ENCODE measurements at regions not wholly inside any gene's neighbourhood (a gene's known extent, or its start where the extent isn't known, plus 50 kb on each side); places are given as distances from the start of the nearest gene placed in this dataset.

DNA sequence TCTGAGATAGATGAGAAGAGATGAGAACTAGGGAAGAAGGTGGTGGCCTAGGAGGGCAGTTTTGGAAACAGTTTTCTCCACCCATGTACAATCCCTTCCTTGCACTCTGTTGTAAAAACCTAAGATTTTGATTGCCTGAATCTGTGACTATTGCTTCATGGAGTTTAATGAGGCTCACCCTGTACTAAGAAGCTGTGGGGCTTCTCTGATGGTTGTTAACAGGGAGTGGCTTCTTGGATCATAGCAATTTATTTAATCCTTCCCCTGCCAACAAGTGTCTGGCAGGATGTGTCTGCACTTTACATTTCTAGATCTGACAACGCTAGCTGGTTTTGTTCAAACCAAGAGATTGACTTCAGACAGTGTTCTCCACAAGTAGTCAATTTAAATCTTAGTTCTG is 74.7 kb upstream of the C5orf46 start:
- DNase-seq = no peak
- CTCF ChIA-PET = no interaction called here
- no peaks in the 10 kb centered on the region for H3K27me3 Mint-ChIP-seq

DNA sequence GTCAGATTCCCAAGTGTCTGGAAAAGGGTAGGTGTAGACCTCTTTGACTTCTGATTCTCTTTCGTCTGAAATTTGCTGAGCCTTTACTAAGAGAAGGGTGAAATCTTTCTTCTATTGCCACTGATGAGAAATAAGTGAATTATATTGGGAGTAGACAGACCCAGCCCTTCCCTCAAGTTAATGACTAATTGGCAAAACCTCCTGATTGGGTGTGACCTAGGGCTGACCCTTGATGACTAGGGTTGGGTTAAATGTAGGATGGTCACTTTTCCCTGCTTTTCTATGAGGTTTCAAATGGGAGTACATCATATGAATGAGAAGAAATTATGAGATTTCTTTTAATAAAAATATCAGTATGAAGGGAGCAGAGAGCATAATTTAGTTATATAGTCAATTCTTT is 73.4 kb upstream of the C5orf46 start:
- Mint-ChIP-seq H3K4me3 (no peak overlapping the region), H3K4me1 (no peaks in the 10 kb centered on the region), H3K36me3 (no peaks in the 10 kb centered on the region), H3K9me3 (no peaks in the 10 kb centered on the region), H3K27ac (no peak overlapping the region), H3K27me3 (no peaks in the 10 kb centered on the region)
- no peak for DNase-seq
- CTCF ChIA-PET = no interaction called here

More for the DNA sequence above, 74.7 kb upstream of the C5orf46 start:
- H3K36me3 Mint-ChIP-seq = no peaks in the 10 kb centered on the region
- H3K27ac Mint-ChIP-seq = no peak overlapping the region
- no peaks in the 10 kb centered on the region for H3K9me3 Mint-ChIP-seq
- H3K4me1 Mint-ChIP-seq = no peaks in the 10 kb centered on the region
- H3K4me3 Mint-ChIP-seq = no peak overlapping the region

DNA sequence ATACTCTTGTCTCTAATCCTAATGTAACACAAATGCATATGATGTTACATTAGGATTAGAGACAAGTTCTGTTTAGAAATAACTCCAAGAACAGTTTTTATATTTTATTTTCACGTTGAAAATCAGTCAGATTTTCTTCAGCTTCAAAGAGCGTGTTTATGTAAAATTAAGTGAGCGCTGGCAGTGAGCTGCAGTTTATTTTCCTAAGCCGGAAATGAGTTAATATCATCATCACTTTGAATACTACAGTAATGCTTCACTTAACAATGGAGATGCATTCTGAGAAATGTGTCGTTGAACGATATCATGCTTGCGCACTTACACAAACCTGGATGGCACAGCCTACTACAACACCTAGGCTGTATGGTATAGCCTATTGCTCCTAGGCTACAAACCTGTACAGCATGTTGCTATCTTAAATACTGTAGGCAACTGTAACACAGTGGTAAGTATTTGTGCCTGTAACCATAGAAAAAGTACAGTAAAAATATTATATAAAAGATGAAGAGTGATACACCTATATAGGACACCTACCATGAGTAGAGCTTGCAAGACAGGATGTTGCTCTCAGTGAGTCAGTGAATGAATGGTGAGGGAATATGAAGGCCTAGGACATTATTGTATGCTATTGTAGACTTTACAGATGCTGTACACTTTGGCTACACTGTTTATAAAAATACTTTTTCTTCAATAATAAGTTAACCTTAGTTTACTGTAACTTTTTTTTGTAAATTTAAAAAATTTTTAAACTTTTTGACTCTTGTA is 65.9 kb upstream of the C5orf46 start:
- no peak for DNase-seq
- Mint-ChIP-seq H3K27me3 (no peaks in the 10 kb centered on the region), H3K4me3 (no peak overlapping the region), H3K4me1 (no peaks in the 10 kb centered on the region), H3K27ac (no peak overlapping the region), H3K9me3 (no peaks in the 10 kb centered on the region), H3K36me3 (no peaks in the 10 kb centered on the region)
- CTCF ChIA-PET = interaction anchor here (0.5 kb wide), 1 partner anchor 81 kb away, joined by 3 read pairs; no protein-coding TSS in a partner anchor

DNA sequence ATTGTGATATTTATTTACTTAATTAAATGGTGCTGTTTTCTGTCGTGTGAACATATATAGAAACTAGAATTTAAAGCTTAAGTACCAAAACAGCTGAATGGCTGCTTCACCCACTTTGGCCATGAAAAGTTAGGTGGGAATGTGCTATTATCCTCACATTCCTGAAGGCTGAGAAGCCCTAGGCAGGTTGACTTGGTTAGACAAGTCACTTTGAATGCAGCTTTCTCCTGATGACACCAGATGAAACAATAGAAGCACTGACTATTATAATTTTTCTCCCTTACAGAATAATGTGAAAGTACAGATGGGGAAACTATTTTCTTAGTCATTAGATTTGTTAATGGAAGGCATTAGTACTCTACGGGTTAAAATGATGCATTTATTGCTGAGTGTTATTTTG is 65.1 kb upstream of the C5orf46 start:
- H3K4me3 Mint-ChIP-seq = no peak overlapping the region
- H3K27ac Mint-ChIP-seq = no peak overlapping the region
- H3K27me3 Mint-ChIP-seq = no peaks in the 10 kb centered on the region
- H3K36me3 Mint-ChIP-seq = no peaks in the 10 kb centered on the region
- H3K9me3 Mint-ChIP-seq = no peaks in the 10 kb centered on the region
- DNase-seq = no peak
- CTCF ChIA-PET = no interaction called here
- H3K4me1 Mint-ChIP-seq = no peaks in the 10 kb centered on the region

DNA sequence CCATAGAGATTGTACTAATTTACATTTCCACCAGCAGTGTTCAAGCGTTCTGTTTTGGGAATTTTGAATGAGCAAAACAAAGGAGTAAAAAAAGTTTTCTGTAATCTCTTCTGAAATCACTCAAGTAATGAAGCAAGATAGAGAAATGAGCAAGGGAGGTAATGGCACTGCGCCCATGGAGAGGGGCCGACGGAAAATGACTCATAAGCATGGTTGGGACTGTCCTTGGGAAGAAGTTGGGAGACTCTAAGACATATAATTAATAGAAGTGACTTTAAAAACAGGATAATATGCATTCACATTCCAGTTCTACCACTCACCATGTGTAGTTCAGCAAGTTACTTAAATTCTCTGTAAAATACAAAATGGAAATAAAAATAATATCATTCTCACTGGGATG is 62.5 kb upstream of the C5orf46 start:
- no peaks in the 10 kb centered on the region for H3K9me3 Mint-ChIP-seq
- DNase-seq = no peak
- H3K4me3 Mint-ChIP-seq = no peak overlapping the region
- H3K4me1 Mint-ChIP-seq = no peaks in the 10 kb centered on the region
- H3K27ac Mint-ChIP-seq = no peak overlapping the region
- CTCF ChIA-PET = no interaction called here
- H3K27me3 Mint-ChIP-seq = no peaks in the 10 kb centered on the region
- no peaks in the 10 kb centered on the region for H3K36me3 Mint-ChIP-seq

DNA sequence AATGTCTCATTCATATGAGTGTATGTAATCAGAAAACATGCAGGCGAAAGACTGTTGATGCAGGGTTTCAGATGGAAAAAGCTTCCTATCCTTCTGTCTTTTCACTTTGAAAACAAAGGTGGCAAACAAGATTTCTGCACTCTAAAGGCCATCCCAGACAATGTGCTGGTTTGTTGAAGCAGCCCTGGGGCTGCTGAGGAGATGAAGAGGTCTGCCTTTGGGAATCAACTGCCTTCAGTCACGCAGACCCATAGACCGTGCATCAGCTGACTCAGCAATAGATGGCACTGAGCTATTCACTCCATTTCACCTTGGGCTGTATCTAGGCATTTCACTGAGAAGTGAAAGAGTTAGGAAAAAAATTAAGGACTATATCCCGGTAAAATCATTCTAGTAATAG is 60.5 kb upstream of the C5orf46 start:
- H3K4me1 Mint-ChIP-seq = no peaks in the 10 kb centered on the region
- no peaks in the 10 kb centered on the region for H3K27me3 Mint-ChIP-seq
- CTCF ChIA-PET = no interaction called here
- peaks cover 1% of the 10 kb centered on the region for H3K9me3 Mint-ChIP-seq
- DNase-seq = no peak
- no peaks in the 10 kb centered on the region for H3K36me3 Mint-ChIP-seq
- no peak overlapping the region for H3K27ac Mint-ChIP-seq
- no peak overlapping the region for H3K4me3 Mint-ChIP-seq

DNA sequence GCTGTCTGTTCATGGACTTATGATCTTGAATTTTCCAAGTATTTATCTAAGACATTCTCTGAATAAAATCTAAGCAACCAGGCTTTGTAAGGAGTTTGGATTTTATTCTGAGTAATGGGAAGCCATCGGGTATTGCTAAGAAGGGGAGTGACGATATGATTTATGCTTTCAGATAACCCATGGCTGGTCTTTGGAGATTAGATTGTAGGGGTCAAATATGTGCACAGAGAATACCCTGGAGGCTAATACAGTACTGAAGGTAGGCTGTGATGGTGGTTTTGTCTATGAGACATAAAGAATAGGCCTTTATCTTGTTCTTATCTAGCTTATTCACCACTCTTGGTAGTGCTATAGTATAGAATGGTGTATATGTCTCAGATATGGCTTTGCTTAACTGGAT is 60.0 kb upstream of the C5orf46 start:
- DNase-seq = no peak
- H3K4me1 Mint-ChIP-seq = no peaks in the 10 kb centered on the region
- peaks cover 1% of the 10 kb centered on the region for H3K9me3 Mint-ChIP-seq
- H3K27me3 Mint-ChIP-seq = no peaks in the 10 kb centered on the region
- CTCF ChIA-PET = no interaction called here
- no peak overlapping the region for H3K4me3 Mint-ChIP-seq
- H3K36me3 Mint-ChIP-seq = no peaks in the 10 kb centered on the region
- no peak overlapping the region for H3K27ac Mint-ChIP-seq

DNA sequence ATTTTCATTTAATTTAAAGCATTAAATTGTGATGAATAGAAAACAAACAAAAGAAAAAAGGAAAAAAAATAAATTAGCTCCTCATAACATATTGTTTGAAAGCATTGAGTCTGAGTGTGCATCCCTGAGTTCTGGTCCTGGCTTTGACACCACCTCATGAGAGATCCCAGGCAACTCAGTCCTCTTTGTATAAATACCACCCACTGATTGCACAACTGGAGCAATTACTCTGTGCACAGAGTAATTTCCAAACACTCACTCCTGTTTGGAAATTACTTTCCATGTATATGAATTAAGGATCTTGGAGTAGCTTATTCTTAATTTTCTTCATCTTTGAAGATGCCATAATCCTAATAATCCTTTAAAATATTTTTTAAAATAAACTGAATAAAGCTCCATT is 59.4 kb upstream of the C5orf46 start:
- CTCF ChIA-PET = no interaction called here
- H3K4me3 Mint-ChIP-seq = no peak overlapping the region

DNA sequence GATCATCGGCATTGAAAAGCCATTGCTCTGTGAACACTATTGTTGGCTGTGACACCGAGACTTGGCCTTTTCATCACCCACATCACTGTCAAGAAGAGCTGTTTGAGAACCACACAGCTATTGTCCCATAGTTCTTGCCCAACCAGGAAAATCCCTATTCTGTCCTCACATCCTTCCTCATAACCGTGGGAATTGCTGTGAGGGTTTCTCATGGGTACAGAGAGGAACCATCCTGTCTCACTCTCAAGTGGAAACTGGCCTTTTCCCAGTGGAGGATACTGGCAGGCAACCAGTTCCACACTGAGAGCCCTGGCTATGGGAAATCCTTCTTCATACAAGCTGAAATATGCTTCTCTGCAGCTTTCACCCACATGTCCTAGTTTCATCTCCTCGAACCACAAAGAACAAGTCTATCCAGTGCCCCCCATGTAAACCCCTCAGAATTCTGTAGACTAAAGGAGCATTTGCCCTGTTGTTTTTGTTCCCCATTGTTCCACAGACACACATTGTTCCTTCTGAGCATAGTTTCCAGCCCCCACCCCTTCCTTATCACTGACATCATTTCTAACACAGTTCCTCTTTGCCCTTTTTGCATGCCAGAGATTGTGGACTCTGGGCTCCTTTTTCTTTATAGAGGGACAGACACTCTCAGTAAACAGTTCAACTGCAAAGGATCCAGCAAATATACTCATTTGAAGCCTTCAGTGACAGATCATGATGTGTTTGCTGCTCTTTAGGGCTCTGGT is 57.8 kb upstream of the C5orf46 start:
- H3K27me3 Mint-ChIP-seq = no peaks in the 10 kb centered on the region

More for the DNA sequence above, 59.4 kb upstream of the C5orf46 start:
- Mint-ChIP-seq H3K9me3 (peaks cover 1% of the 10 kb centered on the region), H3K36me3 (no peaks in the 10 kb centered on the region), H3K27ac (no peak overlapping the region), H3K27me3 (no peaks in the 10 kb centered on the region), H3K4me1 (no peaks in the 10 kb centered on the region)
- DNase-seq = no peak

DNA sequence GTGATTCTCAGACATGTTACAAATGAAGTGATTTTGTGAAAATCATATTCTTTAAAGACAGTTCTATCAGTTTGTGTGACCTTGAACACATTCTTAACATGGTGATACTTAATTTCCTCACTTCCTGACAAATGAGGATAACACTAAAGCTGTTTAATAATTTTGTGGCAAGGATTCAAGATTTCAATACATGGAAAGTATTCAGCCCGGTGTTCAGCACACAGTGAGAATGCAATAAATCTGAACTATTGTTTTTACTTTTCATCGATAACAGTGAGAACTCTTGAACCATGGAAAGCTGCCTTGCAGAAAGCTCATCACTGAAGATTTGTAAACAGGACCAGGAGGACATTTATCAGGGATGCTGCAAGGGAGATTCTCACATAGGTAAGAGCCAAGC is 57.1 kb upstream of the C5orf46 start:
- CTCF ChIA-PET = interaction anchor here (1.0 kb wide), 1 partner anchor 15 kb away, joined by 3 read pairs; no protein-coding TSS in a partner anchor
- no peaks in the 10 kb centered on the region for H3K27me3 Mint-ChIP-seq
- DNase-seq = no peak
- H3K36me3 Mint-ChIP-seq = no peaks in the 10 kb centered on the region
- no peak overlapping the region for H3K27ac Mint-ChIP-seq
- H3K4me1 Mint-ChIP-seq = no peaks in the 10 kb centered on the region
- H3K4me3 Mint-ChIP-seq = no peak overlapping the region
- peaks cover 1% of the 10 kb centered on the region for H3K9me3 Mint-ChIP-seq

More for the DNA sequence above, 57.8 kb upstream of the C5orf46 start:
- DNase-seq = no peak
- no peak overlapping the region for H3K27ac Mint-ChIP-seq
- H3K36me3 Mint-ChIP-seq = no peaks in the 10 kb centered on the region
- peaks cover 1% of the 10 kb centered on the region for H3K9me3 Mint-ChIP-seq
- H3K4me3 Mint-ChIP-seq = no peak overlapping the region
- H3K4me1 Mint-ChIP-seq = no peaks in the 10 kb centered on the region
- CTCF ChIA-PET = interaction anchor here (1.0 kb wide), 1 partner anchor 16 kb away, joined by 3 read pairs; no protein-coding TSS in a partner anchor

DNA sequence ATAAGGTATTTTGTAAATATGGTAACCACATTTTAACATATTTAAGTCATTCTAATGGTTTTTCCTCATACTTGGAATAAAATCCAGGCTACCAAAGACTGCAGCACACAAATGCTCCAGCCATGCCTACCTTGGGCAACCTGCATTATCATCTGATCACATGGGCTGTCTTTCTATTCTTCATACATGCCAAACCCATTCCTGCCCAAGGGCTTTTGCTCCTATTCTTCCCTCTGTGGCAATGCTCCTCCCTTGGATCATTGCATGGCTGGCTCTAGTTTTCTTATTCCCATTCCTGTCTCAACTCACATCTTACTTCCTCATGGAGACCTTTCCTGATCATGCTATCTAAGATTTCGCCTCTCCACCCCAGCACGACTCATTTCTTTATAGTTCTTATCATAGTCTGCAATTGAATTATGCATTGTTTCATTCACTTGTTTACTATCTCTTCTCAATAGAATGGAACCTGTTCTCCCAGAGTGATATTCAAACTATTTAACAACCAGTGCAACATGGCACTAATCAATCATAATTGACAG is 54.9 kb upstream of the C5orf46 start:
- no peaks in the 10 kb centered on the region for H3K36me3 Mint-ChIP-seq
- no peak overlapping the region for H3K27ac Mint-ChIP-seq
- CTCF ChIA-PET = no interaction called here
- H3K9me3 Mint-ChIP-seq = peaks cover 1% of the 10 kb centered on the region
- no peaks in the 10 kb centered on the region for H3K4me1 Mint-ChIP-seq
- H3K27me3 Mint-ChIP-seq = no peaks in the 10 kb centered on the region
- H3K4me3 Mint-ChIP-seq = no peak overlapping the region
- DNase-seq = no peak

DNA sequence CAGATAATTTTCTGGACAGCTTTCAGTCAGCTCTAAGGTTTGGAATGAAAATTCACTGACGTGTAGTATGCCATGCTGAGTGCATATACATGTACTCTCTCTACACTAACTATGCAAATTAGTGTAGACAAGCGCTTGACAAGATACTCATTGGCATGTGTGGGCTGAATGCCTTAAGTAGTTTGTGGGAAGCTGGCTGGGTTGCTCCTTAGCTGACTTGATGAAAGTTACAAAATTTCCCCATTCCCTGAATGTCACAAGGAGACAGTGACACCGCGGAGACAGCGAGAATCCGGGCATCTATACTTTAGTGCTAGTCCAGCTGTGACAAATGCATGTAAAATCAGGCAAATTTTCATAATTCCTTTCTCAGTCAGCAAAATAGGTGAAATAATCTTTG is 51.6 kb upstream of the C5orf46 start:
- CTCF ChIA-PET = no interaction called here
- Mint-ChIP-seq H3K4me1 (no peaks in the 10 kb centered on the region), H3K27me3 (no peaks in the 10 kb centered on the region), H3K36me3 (no peaks in the 10 kb centered on the region), H3K4me3 (no peak overlapping the region), H3K27ac (no peak overlapping the region), H3K9me3 (peaks cover 1% of the 10 kb centered on the region)
- DNase-seq = no peak

DNA sequence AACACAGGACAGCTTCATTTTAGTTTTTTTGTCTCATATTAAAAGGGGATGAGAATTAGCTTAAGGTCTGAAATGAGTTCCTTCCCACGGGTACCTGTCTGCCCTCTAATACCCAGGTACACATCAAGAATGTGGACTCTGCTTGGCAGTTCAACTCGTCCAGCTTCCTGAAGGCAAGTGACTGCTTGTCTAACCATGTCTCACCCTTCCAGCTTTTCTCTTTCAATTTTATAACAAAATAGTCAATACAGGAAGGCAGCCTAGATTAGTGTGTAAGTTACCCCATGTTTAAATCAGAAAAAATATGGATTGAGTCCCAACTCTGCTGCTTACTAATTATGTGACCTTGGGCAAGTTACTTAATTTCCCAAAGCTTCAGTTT is 50.5 kb upstream of the C5orf46 start:
- Mint-ChIP-seq H3K36me3 (no peaks in the 10 kb centered on the region), H3K9me3 (peaks cover under 1% of the 10 kb centered on the region), H3K4me3 (no peak overlapping the region), H3K27ac (no peak overlapping the region), H3K4me1 (no peaks in the 10 kb centered on the region), H3K27me3 (no peaks in the 10 kb centered on the region)
- DNase-seq = no peak
- CTCF ChIA-PET = no interaction called here

DNA sequence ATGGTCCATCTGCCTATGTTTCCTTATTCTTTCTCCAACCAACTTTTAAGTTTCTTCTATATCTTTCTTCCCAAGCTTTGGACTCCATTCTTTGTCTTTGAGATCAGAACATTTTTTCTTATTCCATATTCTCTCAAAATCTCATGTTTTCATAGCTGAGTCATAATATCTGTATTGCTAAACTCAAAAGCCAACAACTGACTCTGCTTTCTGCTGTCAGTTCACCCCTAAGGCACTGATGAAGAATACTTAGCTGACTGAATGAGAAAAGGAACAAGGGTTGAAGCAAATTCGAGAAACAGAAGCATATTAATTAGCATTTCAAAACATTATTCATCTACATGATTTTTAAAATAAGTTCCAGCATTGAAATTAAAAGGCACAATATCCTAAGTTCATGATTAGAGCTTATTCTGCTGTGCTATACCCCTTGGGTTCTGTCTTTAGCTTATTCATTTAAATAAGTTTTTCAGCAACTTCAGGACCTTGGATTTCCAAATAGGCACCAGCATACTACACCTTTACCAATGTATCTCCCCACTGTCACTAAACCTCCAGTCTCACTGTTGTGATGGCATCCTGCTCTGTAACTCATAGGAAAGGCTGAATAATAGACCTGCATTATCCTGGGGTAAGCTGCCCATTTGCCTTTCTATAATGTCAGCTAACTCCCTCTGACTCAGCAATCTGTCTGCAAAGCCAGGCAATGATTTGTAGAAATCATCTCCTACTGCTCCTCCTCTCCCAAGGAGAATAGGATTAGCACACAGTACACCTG is 49.9 kb upstream of the C5orf46 start:
- no peaks in the 10 kb centered on the region for H3K9me3 Mint-ChIP-seq
- H3K4me3 Mint-ChIP-seq = no peak overlapping the region
- H3K27ac Mint-ChIP-seq = no peak overlapping the region
- H3K4me1 Mint-ChIP-seq = no peaks in the 10 kb centered on the region
- H3K36me3 Mint-ChIP-seq = no peaks in the 10 kb centered on the region
- CTCF ChIA-PET = no interaction called here
- no peaks in the 10 kb centered on the region for H3K27me3 Mint-ChIP-seq
- DNase-seq = no peak
